GM12892 (cell line): ENCODE measurements at regions not wholly inside any gene's neighbourhood (a gene's known extent, or its start where the extent isn't known, plus 50 kb on each side); places are given as distances from the start of the nearest gene placed in this dataset.

Experiments
- DNase-seq: peaks from one replicate; pipeline ENCODE4 v3.0.0; 2011; ENCODE audit not compliant: insufficient read length
- FAIRE-seq: peaks from 2 replicates; lab custom pipeline; 2011; peaks lifted over from hg19 to GRCh38; lab: Jason Lieb, UNC
- POLR2A ChIP-seq: IDR thresholded peaks from 2 replicates; pipeline ENCODE4 v1.6.1; 2011; ENCODE audit warnings: low read depth, low read length, control low read depth
- POLR2AphosphoS5 ChIP-seq: IDR thresholded peaks from 2 replicates; pipeline ENCODE4 v1.6.1; 2011; ENCODE audit warnings: low read depth, low read length, control low read depth
- TAF1 ChIP-seq: IDR thresholded peaks from 2 replicates; pipeline ENCODE4 v1.6.1; 2011; ENCODE audit warnings: low read depth, mild to moderate bottlenecking, control low read depth, low read length, borderline replicate concordance

DNA sequence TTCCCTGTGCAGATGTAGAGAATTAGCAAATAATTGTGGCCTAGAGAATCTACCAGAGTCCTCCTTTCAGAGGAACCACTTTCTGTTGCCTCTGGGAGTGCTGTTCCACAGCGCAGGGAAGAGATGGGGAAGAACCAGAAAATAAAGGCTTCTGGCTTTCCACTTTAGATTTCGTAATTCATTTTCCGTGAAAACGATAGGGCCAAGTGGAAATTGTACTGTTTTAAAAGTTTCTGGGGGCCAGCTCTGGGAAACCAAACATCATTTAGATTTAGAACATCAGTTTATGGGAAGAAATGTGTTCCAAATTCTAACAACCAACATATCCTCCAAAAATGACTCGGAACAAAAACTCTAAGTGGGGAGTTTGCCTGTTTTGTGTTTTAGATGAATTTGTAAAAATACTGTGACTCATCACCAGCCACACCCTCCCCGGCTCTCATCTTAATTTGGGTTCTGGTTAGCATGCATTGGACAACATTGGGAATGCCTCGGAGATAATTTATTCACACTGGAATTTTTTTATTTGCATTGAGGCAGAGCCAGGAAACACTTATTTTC, 65.2 kb upstream of the LNX1 start:
- DNase-seq = no peak
- FAIRE-seq = no peak
- TF ChIP-seq POLR2A (no peak), TAF1 (no peak), POLR2AphosphoS5 (no peak)

DNA sequence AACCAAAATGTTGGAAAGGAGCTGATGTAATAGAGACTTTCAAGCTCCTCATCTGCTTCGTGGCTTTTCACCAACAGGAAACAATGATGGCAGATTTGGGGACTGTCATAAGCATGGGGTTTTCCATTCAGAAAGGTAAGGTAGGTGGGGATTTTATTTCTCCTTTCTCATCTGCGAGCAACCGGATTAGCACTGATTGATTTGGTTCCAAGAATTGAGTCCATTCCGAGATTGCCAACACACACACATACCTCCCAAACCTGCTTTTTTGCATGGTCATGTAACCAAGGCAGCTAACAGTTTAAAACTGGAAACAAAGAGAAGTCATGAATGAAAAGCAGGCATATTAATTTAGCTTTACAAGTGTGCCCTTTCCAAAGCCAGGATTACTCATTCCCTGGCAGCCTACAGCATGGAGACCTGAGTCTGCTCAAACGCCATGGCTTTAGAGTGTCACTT, 63.0 kb upstream of the LNX1 start:
- DNase-seq (no peak), FAIRE-seq (no peak)
- TF ChIP-seq TAF1 (no peak), POLR2A (no peak), POLR2AphosphoS5 (no peak)

DNA sequence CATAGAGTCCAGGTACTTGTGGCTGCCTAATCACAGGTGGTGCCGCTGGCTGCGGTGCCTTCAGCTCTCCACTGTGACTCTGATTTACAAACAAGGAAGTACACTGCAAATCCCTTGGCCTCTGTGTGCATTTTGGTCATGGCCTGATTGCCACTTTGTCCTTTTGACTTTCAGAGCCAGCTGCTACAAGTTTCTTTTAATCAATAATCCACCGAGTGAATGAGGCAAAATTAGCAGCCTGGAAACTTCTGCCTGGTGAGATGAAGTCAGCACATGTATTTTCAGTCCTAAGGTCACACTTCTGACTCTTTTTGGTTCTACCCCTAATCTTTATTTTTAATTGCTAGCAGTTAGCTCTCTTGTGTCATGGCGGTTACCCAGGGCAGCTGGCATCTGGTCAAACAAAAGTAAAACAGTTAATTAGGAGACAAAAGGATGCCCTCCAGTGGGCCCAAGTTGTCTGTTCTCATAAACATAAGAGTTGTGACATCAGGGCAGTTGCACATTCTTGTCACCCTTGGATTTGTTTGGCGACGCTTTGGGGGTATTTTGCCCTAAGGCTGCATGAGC, 62.3 kb upstream of the LNX1 start:
- peak; percentile 54 for FAIRE-seq
- DNase-seq = no peak
- no peak for TF ChIP-seq POLR2AphosphoS5
- no peak for TF ChIP-seq POLR2A
- TF ChIP-seq TAF1 = no peak

DNA sequence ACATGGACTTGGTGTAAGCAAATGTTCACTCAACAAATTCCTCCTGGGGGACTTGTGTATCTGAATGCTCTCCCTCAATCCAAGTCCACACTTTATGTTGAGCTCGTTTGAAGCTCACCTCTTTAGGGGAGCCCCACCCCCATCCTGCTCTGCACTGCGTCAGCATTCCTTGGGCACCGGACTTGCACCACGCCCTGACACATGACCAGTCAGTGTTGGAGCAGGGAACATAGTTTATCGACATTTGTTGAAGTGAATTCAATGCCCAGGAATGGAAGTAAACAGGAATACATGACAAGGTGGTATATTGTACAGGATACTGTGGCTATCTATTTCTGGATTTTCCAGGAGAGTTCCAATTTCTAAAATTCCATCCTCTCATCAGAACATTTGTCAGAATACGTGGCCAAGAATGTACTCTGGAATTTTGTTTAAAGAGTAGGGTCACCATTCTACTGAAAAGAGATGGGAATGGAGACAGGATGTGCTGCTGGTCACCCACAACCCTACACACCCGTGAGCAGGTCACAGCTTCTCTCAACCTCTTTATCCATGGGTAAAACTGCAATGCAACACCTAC, 60.0 kb upstream of the LNX1 start:
- FAIRE-seq (no peak), DNase-seq (no peak)
- TF ChIP-seq POLR2AphosphoS5 (no peak), TAF1 (no peak)

DNA sequence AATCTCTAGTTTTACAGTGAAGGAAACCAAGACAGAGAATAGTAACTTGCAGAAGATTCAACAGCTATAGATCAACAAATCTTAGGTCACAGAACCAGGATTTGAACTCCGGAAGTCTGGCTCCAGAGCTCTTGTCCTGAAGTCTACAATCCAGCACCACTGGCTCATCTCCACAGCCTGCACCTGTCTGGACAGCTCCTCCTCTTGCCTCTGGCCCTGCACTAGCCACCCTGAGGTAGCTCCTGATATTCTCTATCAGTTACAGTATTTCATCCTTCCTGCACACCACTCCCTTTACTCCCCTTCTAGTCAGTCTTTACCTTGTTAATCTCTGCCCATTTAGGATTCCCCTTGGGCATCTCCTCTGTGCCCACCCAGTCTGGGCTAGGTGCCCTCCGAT, 58.1 kb upstream of the LNX1 start:
- DNase-seq (no peak), FAIRE-seq (no peak)
- TF ChIP-seq POLR2A (no peak), POLR2AphosphoS5 (no peak), TAF1 (no peak)

DNA sequence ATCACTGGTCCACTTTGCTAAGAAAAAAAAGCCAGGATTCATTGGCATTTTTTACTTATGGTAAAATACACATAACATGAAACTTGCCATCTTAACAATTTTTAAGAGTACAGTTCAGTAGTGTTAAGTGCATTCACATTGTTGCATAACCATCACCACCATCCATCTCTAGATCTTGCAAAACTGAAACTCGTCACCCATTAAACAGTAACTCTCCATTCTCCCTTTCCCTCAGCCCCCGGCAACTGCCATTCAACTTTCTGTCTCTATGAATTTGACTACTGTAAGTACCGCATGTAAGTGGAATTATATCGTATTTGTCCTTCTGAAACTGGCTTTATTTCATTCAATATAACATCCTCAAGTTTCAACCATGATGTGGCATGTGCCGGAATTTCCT, 56.3 kb upstream of the LNX1 start:
- no peak for TF ChIP-seq POLR2AphosphoS5
- FAIRE-seq = no peak

DNA sequence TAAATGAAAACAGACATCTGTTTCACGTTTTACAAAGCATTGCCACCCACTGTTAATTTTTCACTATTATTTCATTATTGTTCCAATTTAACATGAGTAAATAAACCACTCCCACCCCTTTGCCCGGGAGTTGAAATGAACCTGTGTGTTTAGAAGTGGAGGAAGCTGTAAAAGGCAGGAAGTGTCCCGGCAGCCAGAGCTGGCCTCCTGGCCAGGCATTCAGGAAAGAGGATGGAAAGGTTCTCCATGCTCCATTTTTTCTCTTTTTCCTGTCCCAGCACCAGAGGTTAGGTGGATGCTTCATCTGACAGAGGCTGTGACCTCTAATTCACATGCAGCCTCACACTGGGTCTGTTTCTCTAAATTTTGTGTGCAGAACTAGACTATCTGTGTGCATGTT, 55.5 kb upstream of the LNX1 start:
- FAIRE-seq = no peak
- TF ChIP-seq TAF1 (no peak), POLR2A (no peak), POLR2AphosphoS5 (no peak)
- no peak for DNase-seq

More for the DNA sequence above, 56.3 kb upstream of the LNX1 start:
- DNase-seq = no peak

DNA sequence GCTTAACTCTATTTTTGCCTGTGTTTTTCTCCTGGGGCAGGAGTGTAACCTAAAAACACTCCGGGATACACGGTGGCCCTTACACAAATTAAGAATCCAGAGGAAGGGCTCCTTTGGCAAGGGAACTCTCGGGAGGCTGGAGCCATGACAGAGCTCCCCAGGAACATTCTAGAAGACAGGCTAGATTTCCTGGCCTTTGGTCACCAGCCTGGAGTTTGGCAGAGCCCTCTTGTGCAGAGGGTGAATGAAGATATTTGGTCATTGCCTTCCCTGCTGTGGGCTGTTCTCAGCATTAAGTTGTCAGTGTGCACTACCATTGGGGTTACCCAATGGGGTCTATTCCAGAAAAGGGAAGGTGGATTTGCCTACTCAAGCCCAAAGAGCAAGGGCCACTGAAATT, 53.8 kb upstream of the LNX1 start:
- FAIRE-seq (no peak), DNase-seq (no peak)
- TF ChIP-seq TAF1 (no peak), POLR2A (no peak), POLR2AphosphoS5 (no peak)

DNA sequence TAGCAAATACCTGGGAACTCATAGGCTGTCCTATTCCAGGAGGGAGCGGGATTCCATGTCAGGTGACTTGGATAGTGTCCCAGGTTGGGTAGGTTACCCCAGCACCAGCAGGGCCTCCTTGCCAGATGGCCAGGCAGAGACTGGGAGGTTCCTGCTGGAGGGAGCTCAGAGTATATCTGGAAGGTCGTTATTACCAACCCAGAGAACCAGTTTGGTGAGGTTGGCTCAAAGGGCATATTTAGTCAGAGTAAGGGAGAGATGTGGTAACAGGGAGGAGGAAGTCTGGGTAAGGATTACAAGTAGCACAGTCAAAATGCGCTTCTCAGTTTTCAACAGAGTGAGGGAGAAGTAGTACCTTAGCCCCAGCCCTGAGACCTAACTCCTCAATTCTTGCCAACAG, 53.3 kb upstream of the LNX1 start:
- DNase-seq (no peak), FAIRE-seq (no peak)
- TF ChIP-seq TAF1 (no peak), POLR2A (no peak), POLR2AphosphoS5 (no peak)
